A549 (cell line): ENCODE measurements at regions not wholly inside any gene's neighbourhood (a gene's known extent, or its start where the extent isn't known, plus 50 kb on each side); places are given as distances from the start of the nearest gene placed in this dataset.

Experiments used
- ATAC-seq, 2 experiments: fragments of 200-7000 bp in 1 of 2; fragments of >200 bp in 1 of 2; cut with Nextera tagmentation in 1 of 2; cut with Tn5 transposase in 1 of 2; 3 replicates each; pipeline versions ENCODE4 v1.8.0 to v1.9.1; 2018 to 2020; ENCODE audit warnings: mild to moderate bottlenecking in 1 of 2, moderate library complexity in 1 of 2
- CTCF ChIA-PET: fragments of 300-600 bp; sonication (Branson Sonifier 250); formaldehyde crosslinking; extraction: SDS; loops from one replicate; lab custom pipeline; 2021; ENCODE audit warnings: antibody characterized with exemption, inconsistent platforms; lab: Yijun Ruan, JAX
- POLR2A ChIA-PET: fragments of 350-600 bp; formaldehyde crosslinking; extraction: SDS; loops from one replicate; lab custom pipeline; 2021; ENCODE audit warnings: antibody characterized with exemption, inconsistent platforms; lab: Yijun Ruan, JAX
- DNase-seq, 2 experiments: peaks; one replicate each; pipeline versions ENCODE4 v3.0.0 to v3.0.0-alpha.2; 2011 to 2016; ENCODE audit warnings: low read depth in 1 of 2, low spot score in 1 of 2
- FAIRE-seq: peaks from 2 replicates; lab custom pipeline; 2011; peaks lifted over from hg19 to GRCh38; lab: Jason Lieb, UNC
- H3K27ac ChIP-seq, 2 experiments: fragments of >200 bp; sonication (Bioruptor Twin); formaldehyde crosslinking; 3 replicates each; pipeline ENCODE4 v1.5.1; 2016 to 2017
- H3K4me1 ChIP-seq: fragments of >200 bp; sonication (Bioruptor Twin); formaldehyde crosslinking; 3 replicates; pipeline ENCODE4 v1.6.1; 2016
- H3K4me2 ChIP-seq: fragments of >200 bp; sonication (Bioruptor Twin); formaldehyde crosslinking; 3 replicates; pipeline ENCODE4 v1.6.1; 2016
- H3K4me3 ChIP-seq: fragments of >200 bp; sonication (Bioruptor Twin); formaldehyde crosslinking; 3 replicates; pipeline ENCODE4 v1.5.1; 2016
- H3K9me3 ChIP-seq: fragments of >200 bp; sonication (Bioruptor Twin); formaldehyde crosslinking; 3 replicates; pipeline ENCODE4 v1.6.1; 2016
- BHLHE40 ChIP-seq: IDR thresholded peaks from 2 replicates; pipeline ENCODE4 v1.6.1; 2012; ENCODE audit warnings: low read depth, low read length, inconsistent platforms
- CBX2 ChIP-seq: fragments of 200-600 bp; sonication (generic); IDR thresholded peaks from 2 replicates; pipeline ENCODE4 v1.6.1; 2016; ENCODE audit warnings: low read depth, mild to moderate bottlenecking, borderline replicate concordance
- CEBPB ChIP-seq, 2 experiments: fragments of >200 bp in 1 of 2; sonication (Bioruptor Twin) in 1 of 2; formaldehyde crosslinking in 1 of 2; IDR thresholded peaks; 2 replicates each; pipeline ENCODE4 v1.6.1; 2012 to 2016
- EHMT2 ChIP-seq: fragments of 200-600 bp; sonication (generic); IDR thresholded peaks from 2 replicates; pipeline ENCODE4 v1.6.1; 2016; ENCODE audit warnings: antibody characterized with exemption, low read depth, mild to moderate bottlenecking, moderate library complexity
- EP300 ChIP-seq, 2 experiments: fragments of >200 bp; sonication (Bioruptor Twin); formaldehyde crosslinking; IDR thresholded peaks; 2 replicates in 1 of 2; 3 replicates in 1 of 2; pipeline ENCODE4 v1.6.1; 2016 to 2017
- HDAC2 ChIP-seq: fragments of 200-600 bp; sonication (generic); IDR thresholded peaks from 2 replicates; pipeline ENCODE4 v1.6.1; 2016
- HOXA7 ChIP-seq: fragments of 250-450 bp; sonication (Bioruptor Pico); IDR thresholded peaks from 2 replicates; pipeline ENCODE4 v1.5.0; 2020; ENCODE audit warnings: mild to moderate bottlenecking, moderate library complexity
- KDM5A ChIP-seq: fragments of 200-600 bp; sonication (generic); IDR thresholded peaks from 2 replicates; pipeline ENCODE4 v1.6.1; 2016; ENCODE audit warnings: antibody characterized with exemption, mild to moderate bottlenecking
- NPAS2 ChIP-seq: fragments of 250-450 bp; sonication (Bioruptor Pico); IDR thresholded peaks from 2 replicates; pipeline ENCODE4 v1.8.0; 2022; ENCODE audit warnings: mild to moderate bottlenecking, moderate library complexity, borderline replicate concordance
- POLR2A ChIP-seq: IDR thresholded peaks from 2 replicates; pipeline ENCODE4 v1.6.1; 2012; ENCODE audit warnings: mild to moderate bottlenecking, low read length
- RAD21 ChIP-seq, 2 experiments: fragments of >200 bp in 1 of 2; sonication (Bioruptor Twin) in 1 of 2; formaldehyde crosslinking in 1 of 2; IDR thresholded peaks in 1 of 2; conservative IDR thresholded peaks in 1 of 2; 2 replicates in 1 of 2; 3 replicates in 1 of 2; pipeline ENCODE4 v1.6.1; 2012 to 2018; ENCODE audit warnings: inconsistent platforms in 1 of 2
- RFX5 ChIP-seq: fragments of 450-650 bp; IDR thresholded peaks from 2 replicates; pipeline ENCODE4 v1.7.1; 2014; ENCODE audit warnings: antibody characterized with exemption, mild to moderate bottlenecking, moderate library complexity
- RNF2 ChIP-seq: fragments of 200-600 bp; sonication (generic); IDR thresholded peaks from 2 replicates; pipeline ENCODE4 v1.6.1; 2016; ENCODE audit warnings: low read depth, mild to moderate bottlenecking, antibody characterized with exemption, moderate library complexity, borderline replicate concordance
- SMC3 ChIP-seq: fragments of >200 bp; sonication (Bioruptor Twin); formaldehyde crosslinking; IDR thresholded peaks from 3 replicates; pipeline ENCODE4 v1.6.1; 2018; ENCODE audit warnings: inconsistent platforms
- ZFP36 ChIP-seq: fragments of 450-650 bp; IDR thresholded peaks from 2 replicates; pipeline ENCODE4 v1.6.1; 2014; ENCODE audit warnings: borderline replicate concordance; ENCODE audit not compliant: partially characterized antibody
- ZNF302 ChIP-seq: fragments of 250-450 bp; sonication (Bioruptor Pico); IDR thresholded peaks from 2 replicates; pipeline ENCODE4 v1.9.0; 2021; ENCODE audit warnings: inconsistent platforms, mild to moderate bottlenecking, moderate library complexity
- WGBS: methylation state at CpG from one replicate; pipeline ENCODE4 v1.1.6; 2017; ENCODE audit errors: missing lambda C conversion rate; 5-methylcytosine and 5-hydroxymethylcytosine counted together
- TF ChIP-seq, protein P1 (sequence below): fragments of 250-450 bp; sonication (Bioruptor Pico); IDR thresholded peaks from 2 replicates; pipeline ENCODE4 v1.5.0; 2020; ENCODE audit warnings: low read depth, mild to moderate bottlenecking, moderate library complexity
- TF ChIP-seq, protein P2 (sequence below): IDR thresholded peaks from 2 replicates; pipeline ENCODE4 v1.6.1; 2012
- TF ChIP-seq, protein P3 (sequence below): fragments of 200-600 bp; sonication (generic); IDR thresholded peaks from 2 replicates; pipeline ENCODE4 v1.6.1; 2016; ENCODE audit warnings: antibody characterized with exemption, mild to moderate bottlenecking, moderate library complexity
- TF ChIP-seq, protein P4 (sequence below): IDR thresholded peaks from 2 replicates; pipeline ENCODE4 v1.6.1; 2012; ENCODE audit warnings: low read depth, borderline replicate concordance

DNA sequence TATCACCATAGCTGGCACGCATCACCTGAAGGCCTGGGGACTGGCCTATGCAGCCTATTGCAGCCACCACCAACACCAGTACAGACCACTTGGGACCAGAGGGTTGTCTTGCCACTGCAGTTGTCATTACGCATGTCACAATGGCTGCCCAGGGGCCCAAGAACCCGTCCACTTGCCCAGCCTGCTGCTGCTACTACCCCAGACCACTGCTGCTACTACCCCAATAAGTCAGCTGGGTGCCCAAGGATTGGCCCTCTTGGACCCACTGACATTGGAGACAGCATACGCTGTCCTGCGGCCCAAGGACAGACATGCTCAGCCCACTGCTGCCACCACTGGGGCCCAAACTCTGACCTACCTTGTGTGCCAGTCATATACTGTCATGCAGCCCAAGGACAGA is 102.7 kb upstream of the OR9Q1 start:
- CTCF ChIA-PET = no interaction called here
- Histone ChIP-seq H3K27ac (no peak overlapping the region), H3K9me3 (no peaks in the 10 kb centered on the region), H3K4me3 (no peak overlapping the region)
- ATAC-seq = no peak
- 85% methylated on average over 4 of the region's 5 CpGs for WGBS
- POLR2A ChIA-PET = no interaction called here
- no peak for DNase-seq
- no peak for TF ChIP-seq RAD21 (conservative IDR thresholded peaks at IDR 0.05 in 1 of 2, IDR thresholded peaks at IDR 0.05 in 1 of 2)
- TF ChIP-seq EHMT2 = no peak
- TF ChIP-seq ZFP36 = no peak
- no peak for TF ChIP-seq HOXA7 (CRISPR knock-in tag)
- TF ChIP-seq, all 56 proteins: peak for 0
- no peaks in the 10 kb centered on the region for H3K4me1 ChIP-seq
- FAIRE-seq = no peak
- H3K4me2 ChIP-seq = no peak overlapping the region

DNA sequence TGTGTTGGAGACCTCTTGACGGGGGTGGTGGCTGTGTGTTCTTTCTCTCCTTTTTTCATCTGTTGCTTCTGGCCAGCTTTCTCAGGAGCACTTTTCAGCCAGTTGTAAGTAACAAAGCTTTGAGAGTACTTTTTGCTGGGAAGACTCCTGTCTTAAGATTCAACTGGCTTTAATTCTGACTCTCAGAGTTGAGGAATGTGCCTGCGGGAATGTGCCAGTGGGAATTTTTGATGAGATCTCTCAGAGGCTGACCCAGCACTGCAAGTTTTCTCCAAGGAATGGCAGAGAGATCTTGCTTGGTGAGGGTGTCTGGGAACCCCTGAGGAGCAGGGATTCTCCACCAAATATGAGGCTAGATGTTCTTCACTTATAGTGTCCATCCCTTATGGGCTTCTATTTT is 91.6 kb upstream of the OR9Q1 start:
- no peak overlapping the region for H3K27ac ChIP-seq
- no peak for ATAC-seq
- no peak for DNase-seq
- H3K4me1 ChIP-seq = peaks cover 8% of the 10 kb centered on the region; the same call in 1 of the 3 replicates
- POLR2A ChIA-PET = no interaction called here
- no peaks in the 10 kb centered on the region for H3K9me3 ChIP-seq
- H3K4me3 ChIP-seq = no peak overlapping the region
- CTCF ChIA-PET = no interaction called here
- no peak for FAIRE-seq
- H3K4me2 ChIP-seq = no peak overlapping the region
- TF ChIP-seq KDM5A (no peak), BHLHE40 (no peak), SMC3 (no peak), RNF2 (no peak), RFX5 (no peak)
- TF ChIP-seq, protein P1, sequence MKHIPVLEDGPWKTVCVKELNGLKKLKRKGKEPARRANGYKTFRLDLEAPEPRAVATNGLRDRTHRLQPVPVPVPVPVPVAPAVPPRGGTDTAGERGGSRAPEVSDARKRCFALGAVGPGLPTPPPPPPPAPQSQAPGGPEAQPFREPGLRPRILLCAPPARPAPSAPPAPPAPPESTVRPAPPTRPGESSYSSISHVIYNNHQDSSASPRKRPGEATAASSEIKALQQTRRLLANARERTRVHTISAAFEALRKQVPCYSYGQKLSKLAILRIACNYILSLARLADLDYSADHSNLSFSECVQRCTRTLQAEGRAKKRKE (CRISPR knock-in tag) = no peak
- TF ChIP-seq, protein P2, sequence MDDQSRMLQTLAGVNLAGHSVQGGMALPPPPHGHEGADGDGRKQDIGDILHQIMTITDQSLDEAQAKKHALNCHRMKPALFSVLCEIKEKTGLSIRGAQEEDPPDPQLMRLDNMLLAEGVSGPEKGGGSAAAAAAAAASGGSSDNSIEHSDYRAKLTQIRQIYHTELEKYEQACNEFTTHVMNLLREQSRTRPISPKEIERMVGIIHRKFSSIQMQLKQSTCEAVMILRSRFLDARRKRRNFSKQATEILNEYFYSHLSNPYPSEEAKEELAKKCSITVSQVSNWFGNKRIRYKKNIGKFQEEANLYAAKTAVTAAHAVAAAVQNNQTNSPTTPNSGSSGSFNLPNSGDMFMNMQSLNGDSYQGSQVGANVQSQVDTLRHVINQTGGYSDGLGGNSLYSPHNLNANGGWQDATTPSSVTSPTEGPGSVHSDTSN = no peak
- 38% methylated on average over 2 of the region's 2 CpGs for WGBS

DNA sequence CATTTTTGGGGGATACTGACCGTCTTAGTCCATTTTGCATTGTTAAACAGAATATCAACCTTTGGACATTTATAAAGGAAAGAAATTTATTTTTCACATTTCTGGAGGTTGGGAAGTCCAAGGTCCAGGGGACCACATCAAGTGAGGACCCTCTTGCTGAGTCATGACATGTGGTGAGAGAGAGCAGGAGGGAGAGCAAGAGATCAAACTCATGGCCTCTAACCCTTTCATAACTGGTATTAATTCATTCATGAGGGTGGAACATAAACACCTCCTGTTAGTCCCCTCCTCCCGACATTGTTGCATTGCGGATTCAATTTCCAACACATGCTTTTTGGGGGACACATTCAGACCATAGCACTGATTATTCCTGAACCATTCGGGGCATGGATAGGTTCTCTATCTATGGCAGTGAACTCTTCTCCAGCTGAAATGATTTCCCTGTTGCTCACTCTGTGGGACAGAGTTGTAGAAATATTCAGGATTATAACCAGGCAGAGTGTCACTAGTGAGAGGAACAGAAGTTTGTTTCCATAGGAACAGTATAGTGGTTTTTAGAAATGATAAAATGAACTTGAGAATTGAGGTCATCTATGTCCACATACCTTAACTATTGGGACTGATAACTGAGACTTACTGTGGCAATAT is 88.2 kb upstream of the OR9Q1 start:
- peak; percentile 32 to 56; a peak in 3 of 6 replicates for ATAC-seq
- CTCF ChIA-PET = interaction anchor here (1.2 kb wide), 1 partner anchor 29 kb away, joined by 4 read pairs; no protein-coding TSS in a partner anchor
- no peaks in the 10 kb centered on the region for H3K9me3 ChIP-seq
- H3K27ac ChIP-seq = no peak overlapping the region
- no peak overlapping the region; the same call in 2 of the 3 replicates for H3K4me2 ChIP-seq
- peaks cover 8% of the 10 kb centered on the region; the same call in 1 of the 3 replicates for H3K4me1 ChIP-seq
- FAIRE-seq = no peak
- TF ChIP-seq, protein P2 = no peak
- TF ChIP-seq HOXA7 (CRISPR knock-in tag) (no peak), HDAC2 (no peak), EP300 (IDR thresholded peaks at IDR 0.05) (no peak), ZNF302 (no peak), CEBPB (IDR thresholded peaks at IDR 0.05) (no peak), BHLHE40 (no peak), CBX2 (no peak), NPAS2 (no peak), POLR2A (no peak)
- TF ChIP-seq, protein P3, sequence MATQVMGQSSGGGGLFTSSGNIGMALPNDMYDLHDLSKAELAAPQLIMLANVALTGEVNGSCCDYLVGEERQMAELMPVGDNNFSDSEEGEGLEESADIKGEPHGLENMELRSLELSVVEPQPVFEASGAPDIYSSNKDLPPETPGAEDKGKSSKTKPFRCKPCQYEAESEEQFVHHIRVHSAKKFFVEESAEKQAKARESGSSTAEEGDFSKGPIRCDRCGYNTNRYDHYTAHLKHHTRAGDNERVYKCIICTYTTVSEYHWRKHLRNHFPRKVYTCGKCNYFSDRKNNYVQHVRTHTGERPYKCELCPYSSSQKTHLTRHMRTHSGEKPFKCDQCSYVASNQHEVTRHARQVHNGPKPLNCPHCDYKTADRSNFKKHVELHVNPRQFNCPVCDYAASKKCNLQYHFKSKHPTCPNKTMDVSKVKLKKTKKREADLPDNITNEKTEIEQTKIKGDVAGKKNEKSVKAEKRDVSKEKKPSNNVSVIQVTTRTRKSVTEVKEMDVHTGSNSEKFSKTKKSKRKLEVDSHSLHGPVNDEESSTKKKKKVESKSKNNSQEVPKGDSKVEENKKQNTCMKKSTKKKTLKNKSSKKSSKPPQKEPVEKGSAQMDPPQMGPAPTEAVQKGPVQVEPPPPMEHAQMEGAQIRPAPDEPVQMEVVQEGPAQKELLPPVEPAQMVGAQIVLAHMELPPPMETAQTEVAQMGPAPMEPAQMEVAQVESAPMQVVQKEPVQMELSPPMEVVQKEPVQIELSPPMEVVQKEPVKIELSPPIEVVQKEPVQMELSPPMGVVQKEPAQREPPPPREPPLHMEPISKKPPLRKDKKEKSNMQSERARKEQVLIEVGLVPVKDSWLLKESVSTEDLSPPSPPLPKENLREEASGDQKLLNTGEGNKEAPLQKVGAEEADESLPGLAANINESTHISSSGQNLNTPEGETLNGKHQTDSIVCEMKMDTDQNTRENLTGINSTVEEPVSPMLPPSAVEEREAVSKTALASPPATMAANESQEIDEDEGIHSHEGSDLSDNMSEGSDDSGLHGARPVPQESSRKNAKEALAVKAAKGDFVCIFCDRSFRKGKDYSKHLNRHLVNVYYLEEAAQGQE = no peak
- TF ChIP-seq, protein P4, sequence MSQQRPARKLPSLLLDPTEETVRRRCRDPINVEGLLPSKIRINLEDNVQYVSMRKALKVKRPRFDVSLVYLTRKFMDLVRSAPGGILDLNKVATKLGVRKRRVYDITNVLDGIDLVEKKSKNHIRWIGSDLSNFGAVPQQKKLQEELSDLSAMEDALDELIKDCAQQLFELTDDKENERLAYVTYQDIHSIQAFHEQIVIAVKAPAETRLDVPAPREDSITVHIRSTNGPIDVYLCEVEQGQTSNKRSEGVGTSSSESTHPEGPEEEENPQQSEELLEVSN = no peak
- TF ChIP-seq, all 56 proteins: peak for 0
- H3K4me3 ChIP-seq = no peak overlapping the region
- POLR2A ChIA-PET = no interaction called here
- 77% methylated on average over 4 of the region's 4 CpGs for WGBS
- DNase-seq = peak in 1 of 2 experiments; percentile 2
